Natural killer cell (primary cell): ENCODE measurements at regions not wholly inside any gene's neighbourhood (a gene's known extent, or its start where the extent isn't known, plus 50 kb on each side); places are given as distances from the start of the nearest gene placed in this dataset.

Experiments
- ATAC-seq, 3 donors: fragments of 150-1000 bp in 2 of 3; fragments of 200-7000 bp in 1 of 3; cut with Tn5 transposase; 1 replicate in 1 of 3; 2 replicates in 2 of 3; pipeline ENCODE4 v1.10.0; 2021; ENCODE audit warnings: mild to moderate bottlenecking in 2 of 3, moderate library complexity in 2 of 3
- DNase-seq, 2 donors: peaks; one replicate each; pipeline versions ENCODE4 v3.0.0 to v3.0.0-alpha.2; 2013 to 2021; ENCODE audit warnings: mixed read lengths in 1 of 2
- H3K27ac ChIP-seq: one replicate; pipeline ENCODE4 v1.5.1; 2013; ENCODE audit warnings: mild to moderate bottlenecking, low read length
- H3K27me3 ChIP-seq: one replicate; pipeline ENCODE4 v1.6.1; 2013; ENCODE audit warnings: low read length; ENCODE audit not compliant: control insufficient read depth, insufficient read depth
- H3K36me3 ChIP-seq: one replicate; pipeline ENCODE4 v1.6.1; 2013; ENCODE audit warnings: low read length; ENCODE audit not compliant: control insufficient read depth, insufficient read depth
- H3K4me1 ChIP-seq: one replicate; pipeline ENCODE4 v1.6.1; 2013; ENCODE audit warnings: low read length; ENCODE audit not compliant: control insufficient read depth, insufficient read depth
- H3K4me3 ChIP-seq: one replicate; pipeline ENCODE4 v1.5.1; 2013; ENCODE audit warnings: low read length
- H3K9me3 ChIP-seq: one replicate; pipeline ENCODE4 v1.6.1; 2013; ENCODE audit warnings: low read length; ENCODE audit not compliant: control insufficient read depth, insufficient read depth
- H3K27ac Mint-ChIP-seq, 2 donors: one replicate each; pipeline ENCODE4 v1.8.0; 2022; ENCODE audit warnings: mild to moderate bottlenecking in 2 of 2, mixed read lengths in 2 of 2, moderate library complexity in 1 of 2
- H3K27me3 Mint-ChIP-seq, 2 donors: one replicate each; pipeline ENCODE4 v1.8.0; 2022; ENCODE audit warnings: low read depth in 2 of 2, mixed read lengths in 2 of 2
- H3K36me3 Mint-ChIP-seq: one replicate; pipeline ENCODE4 v1.8.0; 2022; ENCODE audit warnings: mixed read lengths
- H3K4me1 Mint-ChIP-seq, 2 donors: one replicate each; pipeline ENCODE4 v1.8.0; 2022; ENCODE audit warnings: mixed read lengths in 2 of 2
- H3K4me3 Mint-ChIP-seq: one replicate; pipeline ENCODE4 v1.8.0; 2022; ENCODE audit warnings: mild to moderate bottlenecking, moderate library complexity, mixed read lengths
- H3K9me3 Mint-ChIP-seq, 2 donors: one replicate each; pipeline ENCODE4 v1.8.0; 2022; ENCODE audit warnings: mixed read lengths in 2 of 2
- WGBS: methylation state at CpG from one replicate; pipeline ENCODE4 v1.1.7; 2013; ENCODE audit warnings: missing lambda C conversion rate; ENCODE audit not compliant: insufficient coverage; 5-methylcytosine and 5-hydroxymethylcytosine counted together
- intact Hi-C: fragments of 100-400 bp; cut with micrococcal nuclease; formaldehyde crosslinking; loops from one replicate; pipeline ENCODE4 v1.14.2; 2022
- TF ChIP-seq, protein P1 (sequence below): fragments of 200-600 bp; IDR thresholded peaks from one replicate; pipeline ENCODE4 v1.8.0; 2022; ENCODE audit warnings: antibody characterized with exemption

- H3K4me1 Mint-ChIP-seq: no peaks in the 10 kb centered on the region
- DNase-seq: no peak
- 97% methylated on average over 3 of the region's 4 CpGs for WGBS
These were observed 468.0 kb downstream of the NUP35 start for GRCh38 chr2:183592271-183592670.

GRCh38 chr2:183594150-183594549 is 469.9 kb downstream of the NUP35 start:
- DNase-seq (no peak), ATAC-seq (no peak)
- H3K4me3 Mint-ChIP-seq: no peak overlapping the region
- no CpG with 5 or more reads among the region's 1 CpG for WGBS
- peaks cover 2 to 14% of the 10 kb centered on the region in 2 donors for H3K9me3 Mint-ChIP-seq
- no peaks in the 10 kb centered on the region for H3K27me3 Mint-ChIP-seq
- H3K36me3 Mint-ChIP-seq: no peaks in the 10 kb centered on the region
- TF ChIP-seq, protein P1, sequence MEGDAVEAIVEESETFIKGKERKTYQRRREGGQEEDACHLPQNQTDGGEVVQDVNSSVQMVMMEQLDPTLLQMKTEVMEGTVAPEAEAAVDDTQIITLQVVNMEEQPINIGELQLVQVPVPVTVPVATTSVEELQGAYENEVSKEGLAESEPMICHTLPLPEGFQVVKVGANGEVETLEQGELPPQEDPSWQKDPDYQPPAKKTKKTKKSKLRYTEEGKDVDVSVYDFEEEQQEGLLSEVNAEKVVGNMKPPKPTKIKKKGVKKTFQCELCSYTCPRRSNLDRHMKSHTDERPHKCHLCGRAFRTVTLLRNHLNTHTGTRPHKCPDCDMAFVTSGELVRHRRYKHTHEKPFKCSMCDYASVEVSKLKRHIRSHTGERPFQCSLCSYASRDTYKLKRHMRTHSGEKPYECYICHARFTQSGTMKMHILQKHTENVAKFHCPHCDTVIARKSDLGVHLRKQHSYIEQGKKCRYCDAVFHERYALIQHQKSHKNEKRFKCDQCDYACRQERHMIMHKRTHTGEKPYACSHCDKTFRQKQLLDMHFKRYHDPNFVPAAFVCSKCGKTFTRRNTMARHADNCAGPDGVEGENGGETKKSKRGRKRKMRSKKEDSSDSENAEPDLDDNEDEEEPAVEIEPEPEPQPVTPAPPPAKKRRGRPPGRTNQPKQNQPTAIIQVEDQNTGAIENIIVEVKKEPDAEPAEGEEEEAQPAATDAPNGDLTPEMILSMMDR: no peak
- no peak overlapping the region for H3K27ac ChIP-seq
- H3K27me3 ChIP-seq: no peaks in the 10 kb centered on the region
- H3K9me3 ChIP-seq: no peaks in the 10 kb centered on the region
- no peak overlapping the region for H3K4me3 ChIP-seq
- intact Hi-C loops: no loop called here
- no peaks in the 10 kb centered on the region for H3K36me3 ChIP-seq
- no peaks in the 10 kb centered on the region for H3K4me1 Mint-ChIP-seq
- H3K4me1 ChIP-seq: no peaks in the 10 kb centered on the region
- no peak overlapping the region for H3K27ac Mint-ChIP-seq

More at GRCh38 chr2:183592271-183592670, 468.0 kb downstream of the NUP35 start:
- no peaks in the 10 kb centered on the region for H3K27me3 Mint-ChIP-seq
- Histone ChIP-seq H3K4me1 (no peaks in the 10 kb centered on the region), H3K27me3 (no peaks in the 10 kb centered on the region), H3K9me3 (no peaks in the 10 kb centered on the region), H3K4me3 (no peak overlapping the region), H3K27ac (no peak overlapping the region), H3K36me3 (no peaks in the 10 kb centered on the region)
- no peaks in the 10 kb centered on the region for H3K36me3 Mint-ChIP-seq
- H3K27ac Mint-ChIP-seq: no peak overlapping the region
- ATAC-seq: no peak
- intact Hi-C loops: no loop called here
- peaks cover 4 to 15% of the 10 kb centered on the region in 2 donors for H3K9me3 Mint-ChIP-seq
- TF ChIP-seq, protein P1: no peak
- no peak overlapping the region for H3K4me3 Mint-ChIP-seq

GRCh38 chr2:183597841-183598240 is 473.6 kb downstream of the NUP35 start:
- H3K27ac Mint-ChIP-seq: no peak overlapping the region
- H3K9me3 Mint-ChIP-seq: peaks cover 4 to 14% of the 10 kb centered on the region in 2 donors
- DNase-seq: no peak
- WGBS: 86% methylated on average over 1 of the region's 1 CpG
- H3K27me3 Mint-ChIP-seq: no peaks in the 10 kb centered on the region
- no peaks in the 10 kb centered on the region for H3K36me3 Mint-ChIP-seq
- no peak overlapping the region for H3K4me3 ChIP-seq
- no peak for ATAC-seq
- H3K4me1 Mint-ChIP-seq: no peaks in the 10 kb centered on the region
- intact Hi-C loops: no loop called here
- peaks cover 2% of the 10 kb centered on the region for H3K9me3 ChIP-seq
- H3K36me3 ChIP-seq: no peaks in the 10 kb centered on the region
- TF ChIP-seq, protein P1: no peak
- H3K27me3 ChIP-seq: no peaks in the 10 kb centered on the region
- no peak overlapping the region for H3K4me3 Mint-ChIP-seq
- no peaks in the 10 kb centered on the region for H3K4me1 ChIP-seq
- no peak overlapping the region for H3K27ac ChIP-seq

- no peak overlapping the region for H3K4me3 ChIP-seq
- 81% methylated on average over 3 of the region's 5 CpGs for WGBS
- Mint-ChIP-seq H3K4me3 (no peak overlapping the region), H3K9me3 (peaks cover 6 to 12% of the 10 kb centered on the region in 2 donors), H3K4me1 (no peaks in the 10 kb centered on the region), H3K27ac (no peak overlapping the region), H3K27me3 (no peaks in the 10 kb centered on the region), H3K36me3 (no peaks in the 10 kb centered on the region)
- TF ChIP-seq, protein P1: no peak
- no peak for DNase-seq
- H3K27ac ChIP-seq: no peak overlapping the region
- peaks cover 6% of the 10 kb centered on the region for H3K9me3 ChIP-seq
- H3K36me3 ChIP-seq: no peaks in the 10 kb centered on the region
- ATAC-seq: no peak
- intact Hi-C loops: no loop called here
- H3K27me3 ChIP-seq: no peaks in the 10 kb centered on the region
- no peaks in the 10 kb centered on the region for H3K4me1 ChIP-seq
These were observed 479.8 kb downstream of the NUP35 start for GRCh38 chr2:183604065-183604464.
